DOHH2 (cell line): ENCODE measurements at regions not wholly inside any gene's neighbourhood (a gene's known extent, or its start where the extent isn't known, plus 50 kb on each side); places are given as distances from the start of the nearest gene placed in this dataset.

Experiments
- EZH2phosphoT487 ChIP-seq: fragments of 200-600 bp; sonication (generic); IDR thresholded peaks from 2 replicates; pipeline ENCODE4 v1.6.1; 2017; ENCODE audit warnings: borderline replicate concordance, mild to moderate bottlenecking, antibody characterized with exemption, low read length, moderate library complexity, mixed read lengths
- TF ChIP-seq, protein P1 (sequence below): fragments of 200-600 bp; sonication (generic); IDR thresholded peaks from one replicate; pipeline ENCODE4 v1.5.1; 2014; ENCODE audit warnings: antibody characterized with exemption, mild to moderate bottlenecking, low read depth, low read length; ENCODE audit not compliant: poor library complexity, severe bottlenecking

DNA sequence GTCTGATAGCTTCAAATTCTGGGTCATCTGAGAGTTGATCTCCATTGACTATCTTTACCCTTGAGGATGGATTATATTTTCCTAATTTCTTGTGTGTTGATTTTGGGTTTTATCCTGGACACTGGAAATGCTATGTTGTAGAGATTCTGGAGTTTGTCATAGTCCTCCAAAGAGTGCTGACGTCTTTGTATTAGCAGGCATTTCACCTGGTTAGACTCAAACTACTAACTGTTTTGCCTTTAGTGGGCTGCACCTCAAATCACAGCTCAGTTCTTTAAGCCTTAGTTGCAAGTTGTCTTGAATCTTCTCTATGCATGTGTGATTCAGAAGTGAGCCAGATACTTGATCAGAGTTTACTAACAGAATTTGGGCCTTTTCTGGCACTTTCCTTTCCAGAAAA, 264.3 kb downstream of the RPS24 start:
- TF ChIP-seq, protein P1, sequence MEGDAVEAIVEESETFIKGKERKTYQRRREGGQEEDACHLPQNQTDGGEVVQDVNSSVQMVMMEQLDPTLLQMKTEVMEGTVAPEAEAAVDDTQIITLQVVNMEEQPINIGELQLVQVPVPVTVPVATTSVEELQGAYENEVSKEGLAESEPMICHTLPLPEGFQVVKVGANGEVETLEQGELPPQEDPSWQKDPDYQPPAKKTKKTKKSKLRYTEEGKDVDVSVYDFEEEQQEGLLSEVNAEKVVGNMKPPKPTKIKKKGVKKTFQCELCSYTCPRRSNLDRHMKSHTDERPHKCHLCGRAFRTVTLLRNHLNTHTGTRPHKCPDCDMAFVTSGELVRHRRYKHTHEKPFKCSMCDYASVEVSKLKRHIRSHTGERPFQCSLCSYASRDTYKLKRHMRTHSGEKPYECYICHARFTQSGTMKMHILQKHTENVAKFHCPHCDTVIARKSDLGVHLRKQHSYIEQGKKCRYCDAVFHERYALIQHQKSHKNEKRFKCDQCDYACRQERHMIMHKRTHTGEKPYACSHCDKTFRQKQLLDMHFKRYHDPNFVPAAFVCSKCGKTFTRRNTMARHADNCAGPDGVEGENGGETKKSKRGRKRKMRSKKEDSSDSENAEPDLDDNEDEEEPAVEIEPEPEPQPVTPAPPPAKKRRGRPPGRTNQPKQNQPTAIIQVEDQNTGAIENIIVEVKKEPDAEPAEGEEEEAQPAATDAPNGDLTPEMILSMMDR = no peak
- TF ChIP-seq EZH2phosphoT487 = no peak
